ENCODE measurements at regions not wholly inside any gene's neighbourhood (a gene's known extent, or its start where the extent isn't known, plus 50 kb on each side); places are given as distances from the start of the nearest gene placed in this dataset.

- DNase-seq (ENCODE audit: low spot score), result no peak
Observed at GRCh38 chr2:240208631-240209211, 68.3 kb upstream of the OTOS start.

- no peak for DNase-seq (ENCODE audit: low spot score)
Observed at GRCh38 chr2:240209493-240209892, 69.0 kb upstream of the OTOS start.

DNA sequence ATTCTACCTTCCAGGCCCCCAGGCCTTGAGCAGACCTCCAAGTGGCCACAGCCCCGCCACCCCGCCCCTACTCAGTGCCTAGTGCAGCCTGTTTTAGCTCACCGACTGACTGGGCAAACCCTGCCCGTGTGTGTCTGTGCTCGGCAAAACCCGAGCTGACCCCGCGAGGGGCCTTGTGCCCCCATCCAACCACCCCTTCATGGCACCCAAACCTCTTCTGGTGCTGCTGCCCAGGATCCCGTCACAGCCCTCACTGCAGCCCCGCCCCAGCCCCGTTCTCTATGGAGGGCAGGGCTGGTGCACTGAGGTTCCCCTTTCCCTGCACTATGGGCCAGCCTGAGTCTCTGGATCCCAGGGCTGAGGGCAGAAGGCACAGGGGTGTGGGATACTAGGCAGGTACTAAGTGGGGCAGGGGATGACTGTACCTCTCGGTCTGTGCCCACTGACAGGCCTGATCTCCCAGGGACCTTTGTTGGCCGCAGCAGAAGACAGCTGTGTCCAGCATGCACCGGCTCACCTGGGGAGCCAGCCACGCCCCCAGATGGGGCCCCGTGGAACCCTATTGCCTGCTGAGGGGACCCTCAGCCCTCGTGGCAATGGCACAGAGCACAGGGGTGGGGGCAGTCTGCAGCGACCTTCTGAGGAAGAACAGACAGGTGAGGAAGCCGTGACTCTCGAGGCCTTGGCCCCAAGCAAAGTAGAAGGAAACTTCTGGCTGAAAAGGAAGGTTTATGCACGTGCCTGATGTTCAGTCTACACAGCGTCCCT, 69.9 kb upstream of the OTOS start:
- no peak for DNase-seq (ENCODE audit: low spot score)

DNA sequence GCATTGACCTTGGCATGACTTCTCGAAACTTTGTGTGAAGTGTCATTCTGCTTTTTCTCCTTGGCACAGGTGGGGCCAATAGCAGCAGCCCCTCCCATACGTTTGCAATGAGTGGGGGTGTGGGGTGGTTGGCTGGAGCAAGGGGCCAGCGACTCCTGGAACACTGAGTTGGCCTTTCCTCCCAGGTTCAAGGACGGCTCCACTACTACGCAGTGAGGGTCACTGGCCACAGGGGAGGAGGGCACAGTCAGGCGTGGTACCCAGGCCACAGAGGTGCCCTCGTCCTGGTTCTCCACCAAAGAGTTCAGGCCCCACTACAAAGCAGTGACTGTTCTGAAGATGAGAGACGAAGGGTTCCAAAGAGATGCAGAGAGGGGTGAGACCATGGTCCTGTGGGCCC, 70.6 kb upstream of the OTOS start:
- DNase-seq (ENCODE audit: low spot score), result no peak

GRCh38 chr2:240211598-240212424, 71.4 kb upstream of the OTOS start:
- no peak for DNase-seq (ENCODE audit: low spot score)

DNA sequence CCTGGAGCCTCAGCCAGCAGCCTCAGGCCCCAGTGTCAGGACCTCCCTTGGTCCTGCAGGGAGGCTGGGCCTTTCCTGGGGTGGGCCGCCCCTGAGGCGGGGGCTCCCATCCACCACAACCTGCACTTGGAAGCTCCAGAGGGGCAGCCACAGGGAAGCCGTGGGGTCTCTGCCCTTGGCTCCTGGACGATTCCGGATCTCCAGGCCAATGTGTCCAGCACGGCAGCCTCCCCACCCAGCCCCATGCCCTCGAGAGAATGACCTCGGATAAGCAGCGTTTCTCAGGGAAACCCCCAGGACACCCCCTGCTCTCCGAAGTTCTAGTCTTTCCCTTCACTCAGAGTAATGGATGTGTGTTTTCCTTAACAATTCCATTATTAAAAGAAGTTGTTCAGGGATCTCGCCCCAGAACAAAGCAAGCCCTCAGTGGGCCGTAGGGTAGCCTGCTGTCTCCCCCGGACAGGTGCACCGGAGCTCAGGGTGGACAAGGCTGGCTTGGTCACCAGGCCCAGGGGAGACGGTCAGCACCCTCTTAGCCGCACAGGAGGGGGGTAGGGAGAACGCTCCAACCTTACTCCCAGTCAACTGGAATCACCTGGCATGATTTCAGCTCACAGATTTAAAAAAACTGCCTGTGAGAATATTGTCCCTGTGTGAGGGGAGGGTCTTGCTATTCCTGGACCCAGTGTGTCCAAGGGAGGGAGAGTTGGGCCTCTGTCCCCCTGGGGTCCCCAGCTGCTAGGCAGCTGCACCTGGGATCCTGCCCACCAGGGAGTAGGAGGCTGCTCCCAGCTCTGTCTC, 72.2 kb upstream of the OTOS start:
- no peak for DNase-seq (ENCODE audit: low spot score)

DNA sequence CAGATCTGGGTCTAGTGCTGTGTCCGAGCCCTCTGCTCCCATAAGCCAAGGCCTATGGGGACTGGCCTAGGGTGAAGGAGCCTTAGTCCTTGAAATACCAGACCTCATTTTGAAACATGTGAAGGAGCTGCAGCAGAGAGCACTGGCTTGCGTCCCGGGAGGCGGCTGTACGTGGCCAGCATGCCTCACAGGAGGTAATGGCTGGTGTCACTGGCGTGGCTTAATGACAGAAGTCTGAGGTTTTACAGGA, 72.7 kb upstream of the OTOS start:
- DNase-seq (ENCODE audit: low spot score), result no peak

- no peak for DNase-seq (ENCODE audit: low spot score)
Observed at GRCh38 chr2:240213476-240214421, 73.3 kb upstream of the OTOS start.

- no peak for DNase-seq (ENCODE audit: low spot score)
Observed at GRCh38 chr2:240214790-240215675, 74.6 kb upstream of the OTOS start.

DNA sequence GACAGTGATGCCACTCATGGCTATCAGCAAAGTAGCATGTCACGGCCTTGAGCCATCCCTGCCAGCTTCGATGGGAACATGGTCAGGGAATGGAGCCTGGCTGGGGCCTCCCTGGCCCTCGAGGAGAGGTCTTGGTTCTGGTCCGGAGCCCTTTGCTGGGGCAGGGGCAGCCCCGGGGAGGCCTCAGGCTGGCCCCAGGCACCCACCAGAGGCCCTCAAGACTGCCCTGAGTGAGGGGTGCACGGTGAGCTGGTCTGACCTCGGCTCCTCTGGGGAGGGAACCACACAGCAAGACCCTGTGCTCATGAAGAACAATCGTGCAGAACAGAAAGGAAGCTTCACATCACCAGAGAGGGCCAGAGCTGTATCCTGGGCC, 75.2 kb upstream of the OTOS start:
- no peak for DNase-seq (ENCODE audit: low spot score)

DNA sequence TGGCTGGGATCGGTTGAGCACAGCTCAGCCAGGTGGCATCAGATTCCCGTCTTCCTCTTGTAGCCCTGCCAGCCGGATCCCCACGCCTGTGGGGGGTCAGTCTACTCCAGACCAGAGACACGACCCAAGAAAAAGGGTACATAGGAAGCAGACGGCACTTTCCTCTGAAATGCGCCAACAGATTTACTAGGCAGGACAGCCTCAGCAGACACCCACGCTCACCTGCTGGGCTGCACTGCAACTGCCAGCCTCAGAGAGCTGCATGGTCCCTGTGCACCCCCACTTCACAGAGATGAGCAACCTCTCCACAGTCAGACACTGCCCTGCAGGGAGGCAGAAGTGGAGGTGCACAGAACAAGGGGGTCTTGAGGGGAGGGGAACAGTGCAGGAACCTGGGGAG, 75.7 kb upstream of the OTOS start:
- no peak for DNase-seq (ENCODE audit: low spot score)

GRCh38 chr2:240217431-240218301, 77.2 kb upstream of the OTOS start:
- peak; percentile 42 for DNase-seq (ENCODE audit: low spot score)

GRCh38 chr2:240219208-240219890, 78.9 kb upstream of the OTOS start:
- DNase-seq (ENCODE audit: low spot score), result peak; percentile 34

- DNase-seq (ENCODE audit: low spot score), result peak; percentile 9
Observed at GRCh38 chr2:240220371-240220770, 79.9 kb upstream of the OTOS start.

GRCh38 chr2:240223631-240224030, 83.2 kb upstream of the OTOS start:
- peak; percentile 30 for DNase-seq (ENCODE audit: low spot score)

DNA sequence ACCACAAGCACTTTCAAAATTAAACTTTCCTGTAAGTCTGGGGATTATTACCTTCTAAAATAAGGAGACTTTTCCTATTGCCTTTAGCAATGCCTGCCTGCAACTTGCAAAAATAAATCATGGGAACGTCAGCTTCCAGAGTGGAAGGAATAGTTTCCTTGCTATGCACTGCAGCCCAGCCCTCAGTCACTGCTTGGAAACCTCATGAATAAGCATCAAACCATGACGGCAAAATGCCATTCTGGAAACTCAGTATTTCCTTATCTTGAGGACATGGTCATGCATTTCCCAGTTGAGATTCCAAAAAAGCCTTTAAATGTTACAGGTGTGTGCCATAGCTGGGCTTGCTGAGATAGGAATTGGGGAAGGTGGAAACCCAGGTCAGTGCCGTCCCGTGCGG, 84.2 kb upstream of the OTOS start:
- peak; percentile 8 for DNase-seq (ENCODE audit: low spot score)

- peak; percentile 25 for DNase-seq (ENCODE audit: low spot score)
Observed at GRCh38 chr2:240225131-240225530, 84.7 kb upstream of the OTOS start.

DNA sequence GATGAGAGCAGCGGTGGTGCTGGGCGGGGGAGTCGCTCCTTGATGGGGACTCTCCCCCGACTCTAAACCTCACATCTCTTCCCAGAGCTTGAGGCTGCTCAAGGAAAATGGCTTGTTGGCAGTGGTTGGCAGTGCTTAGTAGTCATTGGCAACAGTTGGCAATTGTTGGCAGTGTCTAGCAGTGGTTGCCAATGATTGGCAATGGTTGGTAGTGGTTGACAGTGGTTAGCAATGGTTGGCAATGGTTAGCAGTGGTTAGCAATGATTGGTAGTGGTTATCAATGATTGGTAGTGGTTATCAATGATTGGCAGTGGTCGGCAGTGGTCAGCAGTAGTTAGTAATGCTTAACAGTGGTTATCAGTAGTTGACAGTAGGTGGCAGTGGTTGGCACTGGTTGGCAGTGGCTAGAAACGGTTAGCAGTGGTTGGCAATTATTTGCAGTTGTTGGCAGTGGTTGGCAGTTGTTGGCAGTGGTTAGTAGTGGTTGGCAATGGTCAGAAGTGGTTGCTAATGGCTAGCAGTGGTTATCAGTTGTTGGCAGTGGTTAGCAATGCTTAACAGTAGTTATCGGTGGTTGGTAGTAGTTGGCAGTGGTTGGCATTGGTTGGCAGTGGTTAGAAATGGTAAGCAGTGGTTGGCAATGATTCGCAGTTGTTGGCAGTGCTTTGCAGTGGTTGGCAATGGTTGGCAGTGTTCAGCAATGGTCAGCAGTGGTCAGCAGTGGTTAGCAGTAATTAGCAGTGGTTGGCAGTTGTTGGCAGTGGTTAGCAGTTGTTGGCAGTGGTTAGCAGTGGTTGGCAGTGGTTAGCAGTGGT, 85.4 kb upstream of the OTOS start:
- DNase-seq (ENCODE audit: low spot score), result peak; percentile 8

All from ureter (tissue), 1 donor.